ENCODE measurements at regions not wholly inside any gene's neighbourhood (a gene's known extent, or its start where the extent isn't known, plus 50 kb on each side); places are given as distances from the start of the nearest gene placed in this dataset.

DNA sequence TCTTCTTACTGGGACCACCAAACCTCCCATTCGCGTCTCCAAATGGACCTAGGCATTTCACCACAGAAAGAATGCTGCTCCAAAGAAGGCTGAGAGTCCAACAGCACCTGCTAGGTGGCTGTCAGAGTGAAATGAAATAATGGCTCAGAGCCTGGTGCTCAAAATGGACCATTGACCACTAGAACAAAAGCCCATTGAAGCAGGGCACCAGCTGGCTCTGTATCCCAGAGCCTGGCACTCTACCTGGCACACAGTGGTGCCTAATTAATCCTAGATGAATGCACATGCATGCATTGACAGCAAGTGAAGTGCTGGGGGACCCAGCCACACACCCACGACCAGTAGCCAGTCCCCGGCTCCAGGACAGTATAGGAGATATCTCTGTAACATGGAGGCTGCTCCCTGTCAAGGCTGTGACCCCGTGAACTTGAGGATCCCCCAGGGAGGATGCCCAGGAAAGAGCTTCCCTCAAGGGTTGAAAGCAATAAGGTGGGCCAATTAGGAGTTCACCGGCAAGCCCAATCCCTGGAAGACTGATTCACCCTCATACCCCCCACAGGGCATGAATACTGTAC lies 261.3 kb downstream of the TNS1 start (continued):
- TF ChIP-seq, protein P1, sequence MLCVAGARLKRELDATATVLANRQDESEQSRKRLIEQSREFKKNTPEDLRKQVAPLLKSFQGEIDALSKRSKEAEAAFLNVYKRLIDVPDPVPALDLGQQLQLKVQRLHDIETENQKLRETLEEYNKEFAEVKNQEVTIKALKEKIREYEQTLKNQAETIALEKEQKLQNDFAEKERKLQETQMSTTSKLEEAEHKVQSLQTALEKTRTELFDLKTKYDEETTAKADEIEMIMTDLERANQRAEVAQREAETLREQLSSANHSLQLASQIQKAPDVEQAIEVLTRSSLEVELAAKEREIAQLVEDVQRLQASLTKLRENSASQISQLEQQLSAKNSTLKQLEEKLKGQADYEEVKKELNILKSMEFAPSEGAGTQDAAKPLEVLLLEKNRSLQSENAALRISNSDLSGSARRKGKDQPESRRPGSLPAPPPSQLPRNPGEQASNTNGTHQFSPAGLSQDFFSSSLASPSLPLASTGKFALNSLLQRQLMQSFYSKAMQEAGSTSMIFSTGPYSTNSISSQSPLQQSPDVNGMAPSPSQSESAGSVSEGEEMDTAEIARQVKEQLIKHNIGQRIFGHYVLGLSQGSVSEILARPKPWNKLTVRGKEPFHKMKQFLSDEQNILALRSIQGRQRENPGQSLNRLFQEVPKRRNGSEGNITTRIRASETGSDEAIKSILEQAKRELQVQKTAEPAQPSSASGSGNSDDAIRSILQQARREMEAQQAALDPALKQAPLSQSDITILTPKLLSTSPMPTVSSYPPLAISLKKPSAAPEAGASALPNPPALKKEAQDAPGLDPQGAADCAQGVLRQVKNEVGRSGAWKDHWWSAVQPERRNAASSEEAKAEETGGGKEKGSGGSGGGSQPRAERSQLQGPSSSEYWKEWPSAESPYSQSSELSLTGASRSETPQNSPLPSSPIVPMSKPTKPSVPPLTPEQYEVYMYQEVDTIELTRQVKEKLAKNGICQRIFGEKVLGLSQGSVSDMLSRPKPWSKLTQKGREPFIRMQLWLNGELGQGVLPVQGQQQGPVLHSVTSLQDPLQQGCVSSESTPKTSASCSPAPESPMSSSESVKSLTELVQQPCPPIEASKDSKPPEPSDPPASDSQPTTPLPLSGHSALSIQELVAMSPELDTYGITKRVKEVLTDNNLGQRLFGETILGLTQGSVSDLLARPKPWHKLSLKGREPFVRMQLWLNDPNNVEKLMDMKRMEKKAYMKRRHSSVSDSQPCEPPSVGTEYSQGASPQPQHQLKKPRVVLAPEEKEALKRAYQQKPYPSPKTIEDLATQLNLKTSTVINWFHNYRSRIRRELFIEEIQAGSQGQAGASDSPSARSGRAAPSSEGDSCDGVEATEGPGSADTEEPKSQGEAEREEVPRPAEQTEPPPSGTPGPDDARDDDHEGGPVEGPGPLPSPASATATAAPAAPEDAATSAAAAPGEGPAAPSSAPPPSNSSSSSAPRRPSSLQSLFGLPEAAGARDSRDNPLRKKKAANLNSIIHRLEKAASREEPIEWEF (IDR thresholded peaks at IDR 0.05; ENCODE audit: insufficient replicate concordance, low read depth, low read length): no peak
- TF ChIP-seq, protein P2, sequence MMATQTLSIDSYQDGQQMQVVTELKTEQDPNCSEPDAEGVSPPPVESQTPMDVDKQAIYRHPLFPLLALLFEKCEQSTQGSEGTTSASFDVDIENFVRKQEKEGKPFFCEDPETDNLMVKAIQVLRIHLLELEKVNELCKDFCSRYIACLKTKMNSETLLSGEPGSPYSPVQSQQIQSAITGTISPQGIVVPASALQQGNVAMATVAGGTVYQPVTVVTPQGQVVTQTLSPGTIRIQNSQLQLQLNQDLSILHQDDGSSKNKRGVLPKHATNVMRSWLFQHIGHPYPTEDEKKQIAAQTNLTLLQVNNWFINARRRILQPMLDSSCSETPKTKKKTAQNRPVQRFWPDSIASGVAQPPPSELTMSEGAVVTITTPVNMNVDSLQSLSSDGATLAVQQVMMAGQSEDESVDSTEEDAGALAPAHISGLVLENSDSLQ (IDR thresholded peaks at IDR 0.05): no peak
- TF ChIP-seq SP1 (IDR thresholded peaks at IDR 0.05; ENCODE audit: low read depth, low read length) (no peak), RAD21 (IDR thresholded peaks at IDR 0.05; ENCODE audit: insufficient read depth, low read depth, low read length) (no peak), CBX5 (IDR thresholded peaks at IDR 0.05; ENCODE audit: low read depth) (no peak), SMAD5 (IDR thresholded peaks at IDR 0.05; ENCODE audit: low read depth) (no peak), ZNF622 (IDR thresholded peaks at IDR 0.05) (no peak), ZNF274 (IDR thresholded peaks at IDR 0.05; ENCODE audit: insufficient read depth, insufficient read length) (no peak)

Measured in GM12878 (cell line).